ENCODE measurements at regions not wholly inside any gene's neighbourhood (a gene's known extent, or its start where the extent isn't known, plus 50 kb on each side); places are given as distances from the start of the nearest gene placed in this dataset.

DNA sequence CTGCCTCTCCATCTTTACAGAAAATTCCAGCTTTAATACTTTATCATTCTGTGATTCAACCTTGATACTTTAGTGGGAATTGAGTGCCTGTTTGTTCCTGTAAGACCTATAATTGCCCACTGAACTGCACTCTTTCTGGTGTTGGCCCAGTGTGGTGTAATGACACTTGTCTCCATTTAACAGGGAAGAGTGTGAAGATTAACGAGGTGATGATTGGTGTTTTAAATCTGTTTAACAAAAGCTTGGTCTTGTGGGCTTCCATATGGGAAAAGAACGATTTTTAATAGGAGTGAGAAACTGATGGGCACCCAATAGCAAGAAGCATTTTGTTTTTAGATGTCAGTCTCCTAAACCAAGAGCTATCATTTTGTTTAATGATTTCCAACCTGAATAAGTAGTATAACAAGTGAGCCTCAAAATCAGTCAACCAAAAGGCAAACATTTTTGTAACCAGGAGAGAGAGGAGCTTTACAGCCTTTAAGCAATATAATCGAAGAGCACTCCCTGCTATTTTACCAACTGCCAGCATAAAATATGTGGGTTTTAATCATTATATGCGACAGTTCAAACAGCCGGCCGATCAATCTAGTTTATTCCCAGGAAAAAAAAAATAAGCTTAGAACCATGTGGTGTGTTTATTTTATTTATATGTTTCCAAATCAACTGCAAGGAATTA is 50.2 kb downstream of the SUPT20HL1 start:
- H3K36me3 Mint-ChIP-seq (ENCODE audit: low read depth): no peaks in the 10 kb centered on the region
- H3K4me1 Mint-ChIP-seq: peaks cover 35% of the 10 kb centered on the region
- H3K9me3 Mint-ChIP-seq: no peaks in the 10 kb centered on the region
- peak overlapping the region; percentile 9 for H3K4me3 Mint-ChIP-seq
- peaks cover 11% of the 10 kb centered on the region for H3K27me3 Mint-ChIP-seq (ENCODE audit: low read depth, poor library complexity)
- no peak for DNase-seq
- peak overlapping the region; percentile 36 for H3K27ac Mint-ChIP-seq
- TF ChIP-seq, protein P1, sequence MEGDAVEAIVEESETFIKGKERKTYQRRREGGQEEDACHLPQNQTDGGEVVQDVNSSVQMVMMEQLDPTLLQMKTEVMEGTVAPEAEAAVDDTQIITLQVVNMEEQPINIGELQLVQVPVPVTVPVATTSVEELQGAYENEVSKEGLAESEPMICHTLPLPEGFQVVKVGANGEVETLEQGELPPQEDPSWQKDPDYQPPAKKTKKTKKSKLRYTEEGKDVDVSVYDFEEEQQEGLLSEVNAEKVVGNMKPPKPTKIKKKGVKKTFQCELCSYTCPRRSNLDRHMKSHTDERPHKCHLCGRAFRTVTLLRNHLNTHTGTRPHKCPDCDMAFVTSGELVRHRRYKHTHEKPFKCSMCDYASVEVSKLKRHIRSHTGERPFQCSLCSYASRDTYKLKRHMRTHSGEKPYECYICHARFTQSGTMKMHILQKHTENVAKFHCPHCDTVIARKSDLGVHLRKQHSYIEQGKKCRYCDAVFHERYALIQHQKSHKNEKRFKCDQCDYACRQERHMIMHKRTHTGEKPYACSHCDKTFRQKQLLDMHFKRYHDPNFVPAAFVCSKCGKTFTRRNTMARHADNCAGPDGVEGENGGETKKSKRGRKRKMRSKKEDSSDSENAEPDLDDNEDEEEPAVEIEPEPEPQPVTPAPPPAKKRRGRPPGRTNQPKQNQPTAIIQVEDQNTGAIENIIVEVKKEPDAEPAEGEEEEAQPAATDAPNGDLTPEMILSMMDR (IDR thresholded peaks at IDR 0.05): no peak

GRCh38 chrX:24412637-24413363 is 52.3 kb upstream of the PDK3 start:
- peak overlapping the region; percentile 16 for H3K27ac Mint-ChIP-seq
- DNase-seq: no peak
- H3K27me3 Mint-ChIP-seq (ENCODE audit: low read depth, poor library complexity): peaks cover 8% of the 10 kb centered on the region
- peaks cover 35% of the 10 kb centered on the region for H3K4me1 Mint-ChIP-seq
- no peak overlapping the region for H3K4me3 Mint-ChIP-seq
- no peaks in the 10 kb centered on the region for H3K9me3 Mint-ChIP-seq
- TF ChIP-seq, protein P1 (IDR thresholded peaks at IDR 0.05): no peak
- no peaks in the 10 kb centered on the region for H3K36me3 Mint-ChIP-seq (ENCODE audit: low read depth)
